ENCODE measurements at regions not wholly inside any gene's neighbourhood (a gene's known extent, or its start where the extent isn't known, plus 50 kb on each side); places are given as distances from the start of the nearest gene placed in this dataset.

- Mint-ChIP-seq H3K36me3 (ENCODE audit: low read depth) (no peaks in the 10 kb centered on the region), H3K9me3 (no peaks in the 10 kb centered on the region), H3K4me1 (ENCODE audit: low read depth) (no peaks in the 10 kb centered on the region), H3K4me3 (no peak overlapping the region), H3K27ac (no peak overlapping the region), H3K27me3 (ENCODE audit: low read depth) (no peaks in the 10 kb centered on the region)
- no peak for DNase-seq (ENCODE audit: low spot score)
Measured at GRCh38 chr16:11464241-11464640, 119.0 kb downstream of the RMI2 start.

GRCh38 chr16:11465675-11466074 is 120.4 kb downstream of the RMI2 start:
- H3K36me3 Mint-ChIP-seq (ENCODE audit: low read depth) = no peaks in the 10 kb centered on the region

GRCh38 chr16:11470676-11471415 is 115.9 kb downstream of the LITAF start:
- DNase-seq (ENCODE audit: low spot score) = no peak
- no peaks in the 10 kb centered on the region for H3K36me3 Mint-ChIP-seq (ENCODE audit: low read depth)
- H3K27ac Mint-ChIP-seq = no peak overlapping the region

More at GRCh38 chr16:11465675-11466074, 120.4 kb downstream of the RMI2 start:
- DNase-seq (ENCODE audit: low spot score) = no peak
- Mint-ChIP-seq H3K4me1 (ENCODE audit: low read depth) (no peaks in the 10 kb centered on the region), H3K27me3 (ENCODE audit: low read depth) (no peaks in the 10 kb centered on the region), H3K9me3 (no peaks in the 10 kb centered on the region), H3K27ac (no peak overlapping the region), H3K4me3 (no peak overlapping the region)

GRCh38 chr16:11471548-11471947 is 115.2 kb downstream of the LITAF start:
- Mint-ChIP-seq H3K4me3 (no peak overlapping the region), H3K27ac (no peak overlapping the region), H3K9me3 (no peaks in the 10 kb centered on the region)

More at GRCh38 chr16:11470676-11471415, 115.9 kb downstream of the LITAF start:
- H3K9me3 Mint-ChIP-seq = no peaks in the 10 kb centered on the region
- no peak overlapping the region for H3K4me3 Mint-ChIP-seq
- no peaks in the 10 kb centered on the region for H3K4me1 Mint-ChIP-seq (ENCODE audit: low read depth)
- H3K27me3 Mint-ChIP-seq (ENCODE audit: low read depth) = no peaks in the 10 kb centered on the region

GRCh38 chr16:11472410-11472809 is 114.3 kb downstream of the LITAF start:
- Mint-ChIP-seq H3K9me3 (no peaks in the 10 kb centered on the region), H3K36me3 (ENCODE audit: low read depth) (no peaks in the 10 kb centered on the region), H3K4me1 (ENCODE audit: low read depth) (no peaks in the 10 kb centered on the region), H3K27me3 (ENCODE audit: low read depth) (no peaks in the 10 kb centered on the region), H3K27ac (no peak overlapping the region), H3K4me3 (no peak overlapping the region)
- no peak for DNase-seq (ENCODE audit: low spot score)

More at GRCh38 chr16:11471548-11471947, 115.2 kb downstream of the LITAF start:
- no peaks in the 10 kb centered on the region for H3K36me3 Mint-ChIP-seq (ENCODE audit: low read depth)
- no peaks in the 10 kb centered on the region for H3K27me3 Mint-ChIP-seq (ENCODE audit: low read depth)
- no peak for DNase-seq (ENCODE audit: low spot score)
- H3K4me1 Mint-ChIP-seq (ENCODE audit: low read depth) = no peaks in the 10 kb centered on the region

GRCh38 chr16:11472851-11473250 is 113.9 kb downstream of the LITAF start:
- DNase-seq (ENCODE audit: low spot score) = no peak
- H3K4me3 Mint-ChIP-seq = no peak overlapping the region
- H3K27ac Mint-ChIP-seq = no peak overlapping the region
- no peaks in the 10 kb centered on the region for H3K36me3 Mint-ChIP-seq (ENCODE audit: low read depth)
- H3K4me1 Mint-ChIP-seq (ENCODE audit: low read depth) = no peaks in the 10 kb centered on the region
- no peaks in the 10 kb centered on the region for H3K9me3 Mint-ChIP-seq
- H3K27me3 Mint-ChIP-seq (ENCODE audit: low read depth) = no peaks in the 10 kb centered on the region

GRCh38 chr16:11473728-11474127 is 113.0 kb downstream of the LITAF start:
- DNase-seq (ENCODE audit: low spot score) = no peak
- no peaks in the 10 kb centered on the region for H3K4me1 Mint-ChIP-seq (ENCODE audit: low read depth)
- no peak overlapping the region for H3K27ac Mint-ChIP-seq
- no peaks in the 10 kb centered on the region for H3K36me3 Mint-ChIP-seq (ENCODE audit: low read depth)
- H3K27me3 Mint-ChIP-seq (ENCODE audit: low read depth) = no peaks in the 10 kb centered on the region
- no peak overlapping the region for H3K4me3 Mint-ChIP-seq
- H3K9me3 Mint-ChIP-seq = no peaks in the 10 kb centered on the region

- DNase-seq (ENCODE audit: low spot score) = no peak
- H3K4me1 Mint-ChIP-seq (ENCODE audit: low read depth) = no peaks in the 10 kb centered on the region
- H3K4me3 Mint-ChIP-seq = no peak overlapping the region
- H3K27me3 Mint-ChIP-seq (ENCODE audit: low read depth) = no peaks in the 10 kb centered on the region
- no peak overlapping the region for H3K27ac Mint-ChIP-seq
- H3K36me3 Mint-ChIP-seq (ENCODE audit: low read depth) = no peaks in the 10 kb centered on the region
- no peaks in the 10 kb centered on the region for H3K9me3 Mint-ChIP-seq
Measured at GRCh38 chr16:11474617-11475291, 112.0 kb downstream of the LITAF start.

- H3K27me3 Mint-ChIP-seq (ENCODE audit: low read depth) = no peaks in the 10 kb centered on the region
- H3K9me3 Mint-ChIP-seq = peaks cover 10% of the 10 kb centered on the region
- H3K36me3 Mint-ChIP-seq (ENCODE audit: low read depth) = no peaks in the 10 kb centered on the region
- no peaks in the 10 kb centered on the region for H3K4me1 Mint-ChIP-seq (ENCODE audit: low read depth)
- no peak overlapping the region for H3K27ac Mint-ChIP-seq
- no peak overlapping the region for H3K4me3 Mint-ChIP-seq
- DNase-seq (ENCODE audit: low spot score) = no peak
Measured at GRCh38 chr16:11475896-11476630, 110.7 kb downstream of the LITAF start.

GRCh38 chr16:11476676-11477075 is 110.0 kb downstream of the LITAF start:
- no peak overlapping the region for H3K27ac Mint-ChIP-seq
- H3K9me3 Mint-ChIP-seq = peaks cover 10% of the 10 kb centered on the region
- H3K4me1 Mint-ChIP-seq (ENCODE audit: low read depth) = no peaks in the 10 kb centered on the region

GRCh38 chr16:11478431-11479119 is 108.1 kb downstream of the LITAF start:
- no peak for DNase-seq (ENCODE audit: low spot score)
- Mint-ChIP-seq H3K27ac (no peak overlapping the region), H3K36me3 (ENCODE audit: low read depth) (peaks cover 1% of the 10 kb centered on the region), H3K4me1 (ENCODE audit: low read depth) (no peaks in the 10 kb centered on the region), H3K27me3 (ENCODE audit: low read depth) (no peaks in the 10 kb centered on the region), H3K4me3 (no peak overlapping the region), H3K9me3 (peaks cover 26% of the 10 kb centered on the region)

More at GRCh38 chr16:11476676-11477075, 110.0 kb downstream of the LITAF start:
- Mint-ChIP-seq H3K27me3 (ENCODE audit: low read depth) (no peaks in the 10 kb centered on the region), H3K36me3 (ENCODE audit: low read depth) (no peaks in the 10 kb centered on the region), H3K4me3 (no peak overlapping the region)
- DNase-seq (ENCODE audit: low spot score) = no peak

- no peak for DNase-seq (ENCODE audit: low spot score)
- Mint-ChIP-seq H3K27ac (no peak overlapping the region), H3K9me3 (peaks cover 32% of the 10 kb centered on the region), H3K4me3 (no peak overlapping the region), H3K36me3 (ENCODE audit: low read depth) (peaks cover 1% of the 10 kb centered on the region), H3K27me3 (ENCODE audit: low read depth) (no peaks in the 10 kb centered on the region), H3K4me1 (ENCODE audit: low read depth) (no peaks in the 10 kb centered on the region)
Measured at GRCh38 chr16:11479916-11480315, 106.8 kb downstream of the LITAF start.

- no peak for DNase-seq (ENCODE audit: low spot score)
- Mint-ChIP-seq H3K4me1 (ENCODE audit: low read depth) (no peaks in the 10 kb centered on the region), H3K27ac (no peak overlapping the region), H3K9me3 (peaks cover 37% of the 10 kb centered on the region), H3K27me3 (ENCODE audit: low read depth) (no peaks in the 10 kb centered on the region), H3K36me3 (ENCODE audit: low read depth) (peaks cover 1% of the 10 kb centered on the region), H3K4me3 (no peak overlapping the region)
Measured at GRCh38 chr16:11480634-11481033, 106.1 kb downstream of the LITAF start.
